ENCODE measurements at regions not wholly inside any gene's neighbourhood (a gene's known extent, or its start where the extent isn't known, plus 50 kb on each side); places are given as distances from the start of the nearest gene placed in this dataset.

DNA sequence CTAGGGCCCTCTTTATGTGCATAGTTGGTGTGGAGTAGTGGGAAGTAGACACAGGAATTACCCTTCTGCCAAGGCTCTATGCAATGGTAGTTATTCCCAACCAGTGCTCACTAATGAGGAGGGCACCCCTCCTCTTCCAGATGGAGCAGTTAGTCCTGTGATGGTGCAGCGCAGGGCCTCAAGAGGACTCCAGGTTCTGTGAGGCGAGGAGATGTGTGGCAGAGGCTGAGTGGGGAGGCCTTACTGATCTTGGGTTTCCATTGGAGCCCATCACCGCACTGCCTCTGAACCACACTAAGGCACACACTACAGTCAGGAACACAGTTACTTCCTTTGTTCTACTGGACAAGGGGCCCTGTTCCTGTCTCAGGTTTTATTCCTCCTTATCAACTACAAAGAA lies 122.5 kb upstream of the POU3F1 start:
- no peak for TF ChIP-seq MYC (IDR thresholded peaks at IDR 0.05; ENCODE audit: low read depth, low read length)
- TF ChIP-seq, protein P1, sequence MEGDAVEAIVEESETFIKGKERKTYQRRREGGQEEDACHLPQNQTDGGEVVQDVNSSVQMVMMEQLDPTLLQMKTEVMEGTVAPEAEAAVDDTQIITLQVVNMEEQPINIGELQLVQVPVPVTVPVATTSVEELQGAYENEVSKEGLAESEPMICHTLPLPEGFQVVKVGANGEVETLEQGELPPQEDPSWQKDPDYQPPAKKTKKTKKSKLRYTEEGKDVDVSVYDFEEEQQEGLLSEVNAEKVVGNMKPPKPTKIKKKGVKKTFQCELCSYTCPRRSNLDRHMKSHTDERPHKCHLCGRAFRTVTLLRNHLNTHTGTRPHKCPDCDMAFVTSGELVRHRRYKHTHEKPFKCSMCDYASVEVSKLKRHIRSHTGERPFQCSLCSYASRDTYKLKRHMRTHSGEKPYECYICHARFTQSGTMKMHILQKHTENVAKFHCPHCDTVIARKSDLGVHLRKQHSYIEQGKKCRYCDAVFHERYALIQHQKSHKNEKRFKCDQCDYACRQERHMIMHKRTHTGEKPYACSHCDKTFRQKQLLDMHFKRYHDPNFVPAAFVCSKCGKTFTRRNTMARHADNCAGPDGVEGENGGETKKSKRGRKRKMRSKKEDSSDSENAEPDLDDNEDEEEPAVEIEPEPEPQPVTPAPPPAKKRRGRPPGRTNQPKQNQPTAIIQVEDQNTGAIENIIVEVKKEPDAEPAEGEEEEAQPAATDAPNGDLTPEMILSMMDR (IDR thresholded peaks at IDR 0.05; ENCODE audit: extremely low read depth in 1 of 2, insufficient read depth in 1 of 2, low read depth in 1 of 2, low read length in 2 of 2) = no peak
